ENCODE measurements at regions not wholly inside any gene's neighbourhood (a gene's known extent, or its start where the extent isn't known, plus 50 kb on each side); places are given as distances from the start of the nearest gene placed in this dataset.
"Not testable (repeated sequence)": the region's sequence is repeated elsewhere in the genome, so short reads cannot be mapped to it uniquely, and the experiment has no call there.

DNA sequence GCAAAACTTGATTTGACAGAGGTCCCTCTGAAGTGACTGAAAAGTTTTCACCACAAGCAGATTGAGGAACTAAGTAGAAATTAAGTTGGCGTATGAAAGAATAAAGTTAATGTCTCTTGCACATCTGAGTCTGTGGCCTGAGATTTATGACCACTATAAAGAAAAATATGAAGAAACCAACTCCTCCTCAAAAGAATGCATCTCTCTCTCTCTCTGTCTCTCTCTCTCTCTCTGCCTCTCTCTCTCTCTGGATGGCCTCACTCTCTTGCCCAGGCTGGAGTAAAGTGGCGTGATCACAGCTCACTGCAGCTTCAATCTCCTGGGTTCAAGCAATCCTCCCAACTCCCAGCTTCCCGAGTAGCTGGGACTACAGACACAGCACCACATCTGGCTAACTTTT is 55.2 kb downstream of the RPL22L1 start:
- DNase-seq (ENCODE audit: low read depth in 3 of 3) = no peak

DNA sequence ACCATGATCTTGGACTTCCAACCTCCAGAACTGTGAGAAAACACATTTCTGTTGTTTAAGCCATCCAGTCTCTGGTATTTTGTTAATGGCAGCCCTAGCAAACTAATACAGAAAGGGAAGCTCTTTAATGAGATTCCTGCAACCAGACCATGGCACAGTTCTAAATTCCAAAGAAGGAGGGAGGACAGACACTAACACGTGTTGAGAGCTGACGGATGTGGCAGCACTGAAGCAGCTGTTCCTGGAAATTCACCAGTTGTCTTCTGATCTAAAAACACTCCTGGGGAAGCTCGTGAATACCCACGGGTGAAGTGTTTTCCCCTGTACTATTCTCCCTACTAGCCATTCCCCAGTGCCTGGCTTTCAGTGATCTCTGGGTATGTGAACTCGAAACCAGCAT is 56.7 kb downstream of the RPL22L1 start:
- DNase-seq (ENCODE audit: low read depth in 3 of 3) = no peak

- peak; percentile 36 to 62 (median 42) for DNase-seq (ENCODE audit: low read depth in 3 of 3)
Measured at GRCh38 chr3:170811928-170812591, 57.9 kb downstream of the RPL22L1 start.

- DNase-seq (ENCODE audit: low read depth in 3 of 3) = no peak
Measured at GRCh38 chr3:170811515-170811914, 58.5 kb downstream of the RPL22L1 start.

DNA sequence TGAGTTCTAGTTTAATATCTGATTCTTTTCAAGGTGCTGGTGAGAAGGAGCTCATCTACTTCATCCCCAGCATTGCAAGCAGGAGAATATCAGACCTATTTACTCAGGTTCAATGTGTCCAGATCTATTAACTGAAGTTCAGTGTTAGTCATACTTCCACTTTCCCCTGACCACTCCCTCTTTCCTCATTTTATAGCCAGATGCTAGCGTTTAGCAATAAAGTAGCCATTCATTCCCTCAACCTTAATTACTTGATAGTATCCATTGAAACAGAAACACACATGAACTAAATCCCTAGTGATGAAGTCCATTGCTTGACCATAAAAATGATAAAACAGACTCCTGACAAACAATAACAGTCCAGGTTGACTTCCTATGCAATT is 60.0 kb downstream of the RPL22L1 start:
- DNase-seq (ENCODE audit: low read depth in 3 of 3) = no peak

GRCh38 chr3:170809007-170809974 is 60.7 kb downstream of the RPL22L1 start:
- DNase-seq (ENCODE audit: low read depth in 3 of 3) = no peak

- no peak for DNase-seq (ENCODE audit: low read depth in 3 of 3)
Measured at GRCh38 chr3:170808041-170808440, 62.0 kb downstream of the RPL22L1 start.

- no peak for DNase-seq (ENCODE audit: low read depth in 3 of 3)
Measured at GRCh38 chr3:170806676-170807075, 63.3 kb downstream of the RPL22L1 start.

GRCh38 chr3:170806141-170806540 is 63.9 kb downstream of the RPL22L1 start:
- no peak for DNase-seq (ENCODE audit: low read depth in 3 of 3)

- not testable (repeated sequence) for DNase-seq (ENCODE audit: low read depth in 3 of 3)
Measured at GRCh38 chr3:170805296-170805695, 64.7 kb downstream of the RPL22L1 start.

DNA sequence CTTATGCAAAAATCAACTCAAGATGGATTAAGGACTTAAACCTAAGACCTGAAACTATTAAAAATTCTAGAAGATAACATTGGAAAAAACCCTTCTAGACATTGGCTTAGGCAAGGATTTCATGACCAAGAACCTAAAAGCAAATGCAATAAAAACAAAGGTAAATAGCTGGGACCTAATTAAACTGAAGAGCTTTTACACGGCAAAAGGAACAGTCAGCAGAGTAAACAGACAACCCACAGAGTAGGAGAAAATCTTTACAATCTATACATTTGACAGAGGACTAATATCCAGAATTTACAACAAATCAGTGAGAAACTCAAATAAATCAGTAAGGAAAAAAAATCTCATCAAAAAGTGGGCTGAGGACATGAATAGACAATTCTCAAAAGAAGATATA is 65.4 kb downstream of the RPL22L1 start:
- DNase-seq (ENCODE audit: low read depth in 3 of 3) = not testable (repeated sequence)

- DNase-seq (ENCODE audit: low read depth in 3 of 3) = no peak
Measured at GRCh38 chr3:170804078-170804477, 65.9 kb downstream of the RPL22L1 start.

GRCh38 chr3:170802164-170803151 is 67.5 kb downstream of the RPL22L1 start:
- DNase-seq (ENCODE audit: low read depth in 3 of 3) = no peak

- no peak for DNase-seq (ENCODE audit: low read depth in 3 of 3)
Measured at GRCh38 chr3:170801597-170801996, 68.4 kb downstream of the RPL22L1 start.

DNA sequence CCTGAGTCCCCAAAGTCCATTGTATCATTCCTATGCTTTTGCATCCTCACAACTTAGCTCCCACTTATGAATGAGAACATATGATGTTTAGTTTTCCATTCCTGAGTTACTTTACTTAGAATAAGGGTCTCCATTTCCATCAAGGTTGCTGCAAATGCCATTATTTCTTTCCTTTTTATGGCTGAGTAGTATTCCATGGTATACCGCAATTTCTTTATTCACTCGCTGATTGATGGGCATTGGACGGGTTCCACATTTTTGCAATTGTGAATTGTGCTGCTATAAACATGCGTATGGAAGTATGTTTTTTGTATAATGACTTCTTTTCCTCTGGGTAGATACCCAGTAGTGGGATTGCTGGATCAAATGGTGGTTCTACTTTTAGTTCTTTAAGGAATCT is 69.7 kb downstream of the RPL22L1 start:
- not testable (repeated sequence) for DNase-seq (ENCODE audit: low read depth in 3 of 3)

GRCh38 chr3:170799009-170799408 is 71.0 kb downstream of the RPL22L1 start:
- no peak for DNase-seq (ENCODE audit: low read depth in 3 of 3)

- no peak for DNase-seq (ENCODE audit: low read depth in 3 of 3)
Measured at GRCh38 chr3:170797685-170798084, 72.3 kb downstream of the RPL22L1 start.

DNA sequence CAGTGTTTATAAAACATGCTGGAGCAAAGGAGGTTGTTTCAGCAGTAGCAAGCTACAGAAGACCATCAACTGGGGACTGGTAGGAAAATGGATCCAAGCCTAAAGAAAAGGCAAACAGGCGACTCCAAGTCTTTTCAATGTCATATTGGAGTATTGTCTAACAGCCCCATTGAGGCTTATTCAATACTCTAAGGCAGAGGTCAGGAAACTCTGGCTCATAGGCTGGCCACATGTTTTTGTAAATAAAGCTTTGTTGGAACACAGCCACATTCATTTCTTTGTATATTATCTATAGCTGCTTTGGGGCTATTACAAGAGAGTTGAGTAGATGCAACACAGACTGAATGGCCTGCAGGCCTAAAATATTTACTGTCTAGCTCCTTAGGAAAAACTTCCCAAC is 77.5 kb downstream of the RPL22L1 start:
- DNase-seq (ENCODE audit: low read depth in 3 of 3) = no peak

DNA sequence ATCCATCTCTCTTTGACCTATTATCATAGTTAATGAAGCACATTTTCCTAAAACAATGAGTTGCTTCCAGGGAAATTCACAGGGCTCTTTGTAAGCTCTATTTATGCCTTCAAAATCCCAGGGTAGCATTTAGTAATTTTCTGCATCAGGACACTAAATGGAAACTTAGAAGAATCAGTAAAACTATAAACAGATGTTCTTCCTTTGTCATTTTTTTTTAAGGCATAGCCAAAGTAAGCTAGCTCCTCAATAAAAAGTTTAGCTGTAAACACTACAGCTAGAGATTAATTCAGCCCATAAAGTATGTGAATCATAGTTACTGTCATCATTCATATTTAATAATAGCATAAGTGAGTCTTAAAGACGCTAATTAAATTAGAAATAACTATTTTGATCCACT is 79.3 kb downstream of the RPL22L1 start:
- no peak for DNase-seq (ENCODE audit: low read depth in 3 of 3)

DNA sequence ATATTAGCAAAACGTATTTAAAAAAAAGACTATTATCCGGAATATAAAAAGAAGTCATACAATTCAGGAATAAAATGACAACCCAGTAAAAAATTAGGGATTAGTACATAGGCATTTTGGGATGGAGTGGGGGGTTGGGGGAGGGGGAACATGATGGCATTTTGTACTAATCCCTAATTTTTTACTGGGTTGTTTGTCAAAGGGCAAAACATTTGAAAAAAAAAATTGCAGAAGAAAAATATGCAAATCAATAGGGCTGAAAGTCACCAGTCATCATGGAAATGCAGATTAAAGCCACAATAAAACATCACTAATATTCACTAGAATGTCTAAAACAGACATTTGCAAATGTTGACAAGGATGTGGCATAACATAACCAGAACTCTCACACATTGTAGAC is 82.5 kb downstream of the RPL22L1 start:
- no peak for DNase-seq (ENCODE audit: low read depth in 3 of 3)

DNA sequence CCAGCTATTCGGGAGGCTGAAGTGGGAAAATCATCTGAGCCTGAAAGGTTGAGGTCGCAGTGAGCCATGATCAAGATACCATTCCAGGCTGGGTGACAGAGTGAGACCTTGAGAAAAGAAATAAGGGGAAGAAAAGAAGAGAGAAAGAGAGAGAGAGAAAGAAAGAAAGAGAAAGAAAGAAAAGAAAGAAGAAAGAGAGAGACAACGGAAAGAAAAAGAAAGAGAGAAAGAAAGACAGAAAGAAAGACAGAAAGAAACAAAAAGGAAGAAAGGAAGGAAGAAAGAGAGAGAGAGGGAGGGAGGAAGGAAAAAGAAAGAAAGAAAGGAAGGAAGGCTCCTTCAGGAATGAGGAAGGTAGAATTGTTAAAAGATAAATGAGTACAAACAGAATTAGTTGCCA is 84.5 kb downstream of the RPL22L1 start:
- DNase-seq (ENCODE audit: low read depth in 3 of 3) = no peak

DNA sequence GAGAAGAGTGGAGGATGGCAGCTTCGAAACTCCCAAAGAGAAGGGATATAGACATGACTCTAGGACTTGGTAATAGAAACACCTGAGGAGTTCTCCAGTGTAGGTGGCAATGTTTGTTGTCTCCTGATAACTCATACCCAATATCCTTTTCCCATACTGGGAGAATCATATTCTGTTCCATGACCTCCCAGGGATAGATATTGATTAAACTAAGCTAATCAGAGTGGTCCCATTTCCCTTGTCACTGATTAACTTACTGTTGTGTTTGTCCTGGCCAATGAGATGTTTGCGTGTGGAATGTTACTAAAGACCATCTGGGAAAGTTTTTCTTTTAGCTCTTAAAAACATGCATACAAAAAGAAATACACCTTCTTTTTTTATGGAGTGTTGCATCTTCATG is 85.6 kb downstream of the RPL22L1 start:
- DNase-seq (ENCODE audit: low read depth in 3 of 3) = no peak

Measured in stimulated activated CD4-positive, alpha-beta T cell treated with anti-CD3 and anti-CD28 coated beads, TNF-alpha, amount 100 ng/mL, for 24 hours (primary cell).